ENCODE measurements at regions not wholly inside any gene's neighbourhood (a gene's known extent, or its start where the extent isn't known, plus 50 kb on each side); places are given as distances from the start of the nearest gene placed in this dataset.

- Histone ChIP-seq H3K4me3 (ENCODE audit: low read depth in 1 of 3, low read length in 3 of 3) (no peak overlapping the region), H3K36me3 (ENCODE audit: control insufficient read depth in 4 of 4, insufficient read depth in 3 of 4, low read depth in 1 of 4, low read length in 3 of 4) (no peaks in the 10 kb centered on the region), H3K27me3 (ENCODE audit: control insufficient read depth in 4 of 4, insufficient read depth in 4 of 4, low read length in 3 of 4) (no peaks in the 10 kb centered on the region), H3K4me1 (ENCODE audit: control insufficient read depth in 4 of 4, insufficient read depth in 4 of 4, low read length in 3 of 4) (no peaks in the 10 kb centered on the region), H3K27ac (ENCODE audit: low read depth in 1 of 2, low read length in 2 of 2) (no peak overlapping the region), H3K9me3 (ENCODE audit: control insufficient read depth in 4 of 4, low read length in 3 of 4) (no peaks in the 10 kb centered on the region), H3K9ac (ENCODE audit: low read depth in 1 of 2, low read length in 2 of 2) (no peak overlapping the region)
- WGBS: 64% methylated on average over 2 of the region's 2 CpGs
- DNase-seq (ENCODE audit: low spot score): no peak
- no peak for TF ChIP-seq YY1 (IDR thresholded peaks at IDR 0.05)
- no peak for TF ChIP-seq FOXA2 (IDR thresholded peaks at IDR 0.05)
- TF ChIP-seq REST (IDR thresholded peaks at IDR 0.05): no peak
- TF ChIP-seq RAD21 (IDR thresholded peaks at IDR 0.05): no peak
- no peak for TF ChIP-seq TAF1 (conservative IDR thresholded peaks at IDR 0.05)
- no peak for TF ChIP-seq EGR1 (IDR thresholded peaks at IDR 0.05; ENCODE audit: low read depth in 2 of 2)
- TF ChIP-seq MAX (IDR thresholded peaks at IDR 0.05): no peak
Observed at GRCh38 chr6:85372915-85373270, 77.0 kb upstream of the NT5E start.

GRCh38 chr6:85372188-85372914 is 77.5 kb upstream of the NT5E start:
- Histone ChIP-seq H3K9me3 (ENCODE audit: control insufficient read depth in 4 of 4, low read length in 3 of 4) (no peaks in the 10 kb centered on the region), H3K27me3 (ENCODE audit: control insufficient read depth in 4 of 4, insufficient read depth in 4 of 4, low read length in 3 of 4) (no peaks in the 10 kb centered on the region), H3K27ac (ENCODE audit: low read depth in 1 of 2, low read length in 2 of 2) (no peak overlapping the region), H3K4me3 (ENCODE audit: low read depth in 1 of 3, low read length in 3 of 3) (no peak overlapping the region), H3K36me3 (ENCODE audit: control insufficient read depth in 4 of 4, insufficient read depth in 3 of 4, low read depth in 1 of 4, low read length in 3 of 4) (no peaks in the 10 kb centered on the region), H3K4me1 (ENCODE audit: control insufficient read depth in 4 of 4, insufficient read depth in 4 of 4, low read length in 3 of 4) (no peaks in the 10 kb centered on the region), H3K9ac (ENCODE audit: low read depth in 1 of 2, low read length in 2 of 2) (no peak overlapping the region)
- no peak for DNase-seq (ENCODE audit: low spot score)
- WGBS: 71% methylated on average over 9 of the region's 9 CpGs
- TF ChIP-seq CTCF (IDR thresholded peaks at IDR 0.05; ENCODE audit: low read depth, low read length, missing input control): peak; percentile 39
- TF ChIP-seq FOXA1 (IDR thresholded peaks at IDR 0.05): no peak
- TF ChIP-seq RAD21 (IDR thresholded peaks at IDR 0.05): peak; percentile 81 to 84

GRCh38 chr6:85368631-85369030 is 81.3 kb upstream of the NT5E start:
- no peak overlapping the region for H3K9ac ChIP-seq (ENCODE audit: low read depth in 1 of 2, low read length in 2 of 2)

More at GRCh38 chr6:85368631-85369030, 81.3 kb upstream of the NT5E start:
- 72% methylated on average over 5 of the region's 5 CpGs for WGBS
- no peak for TF ChIP-seq RXRA (IDR thresholded peaks at IDR 0.05)
- TF ChIP-seq RAD21 (IDR thresholded peaks at IDR 0.05): no peak
- no peak for TF ChIP-seq ATF3 (IDR thresholded peaks at IDR 0.05)
- no peak for TF ChIP-seq HNF4A (conservative IDR thresholded peaks at IDR 0.05)
- no peak for TF ChIP-seq FOXA2 (IDR thresholded peaks at IDR 0.05)
- TF ChIP-seq HNF4G (IDR thresholded peaks at IDR 0.05): no peak
- TF ChIP-seq MAX (IDR thresholded peaks at IDR 0.05): no peak
- TF ChIP-seq YY1 (IDR thresholded peaks at IDR 0.05): no peak
- no peak for TF ChIP-seq REST (IDR thresholded peaks at IDR 0.05)
- no peak for TF ChIP-seq TAF1 (conservative IDR thresholded peaks at IDR 0.05)
- TF ChIP-seq JUND (IDR thresholded peaks at IDR 0.05): no peak
- Histone ChIP-seq H3K4me3 (ENCODE audit: low read depth in 1 of 3, low read length in 3 of 3) (no peak overlapping the region), H3K9me3 (ENCODE audit: control insufficient read depth in 4 of 4, low read length in 3 of 4) (no peaks in the 10 kb centered on the region), H3K27me3 (ENCODE audit: control insufficient read depth in 4 of 4, insufficient read depth in 4 of 4, low read length in 3 of 4) (no peaks in the 10 kb centered on the region), H3K4me1 (ENCODE audit: control insufficient read depth in 4 of 4, insufficient read depth in 4 of 4, low read length in 3 of 4) (no peaks in the 10 kb centered on the region), H3K27ac (ENCODE audit: low read depth in 1 of 2, low read length in 2 of 2) (no peak overlapping the region), H3K36me3 (ENCODE audit: control insufficient read depth in 4 of 4, insufficient read depth in 3 of 4, low read depth in 1 of 4, low read length in 3 of 4) (no peaks in the 10 kb centered on the region)
- no peak for DNase-seq (ENCODE audit: low spot score)
